ENCODE measurements at regions not wholly inside any gene's neighbourhood (a gene's known extent, or its start where the extent isn't known, plus 50 kb on each side); places are given as distances from the start of the nearest gene placed in this dataset.
A peak's percentile ranks its signal among the peaks of the same experiment; 100 is the strongest.

GRCh38 chr13:97573011-97573410 is 139.0 kb downstream of the RAP2A start:
- H3K9me3 ChIP-seq (ENCODE audit: control extremely low read depth in 1 of 3, control insufficient read depth in 2 of 3, insufficient read depth in 1 of 3, low read length in 2 of 3): no peaks in the 10 kb centered on the region
- H3K4me3 Mint-ChIP-seq: no peak overlapping the region
- no peaks in the 10 kb centered on the region for H3K4me1 Mint-ChIP-seq
- H3K79me2 ChIP-seq (ENCODE audit: control insufficient read depth, insufficient read depth, low read length): no peaks in the 10 kb centered on the region
- no peak overlapping the region for H2AFZ ChIP-seq (ENCODE audit: insufficient read depth, low read depth, low read length, poor library complexity, severe bottlenecking)
- H3K27ac ChIP-seq (ENCODE audit: low read length in 2 of 2): no peak overlapping the region
- TF ChIP-seq EZH2 (IDR thresholded peaks at IDR 0.05; ENCODE audit: borderline replicate concordance, insufficient read depth, low read depth, low read length, poor library complexity, severe bottlenecking) (no peak), CTCF (IDR thresholded peaks at IDR 0.05) (no peak)
- DNase-seq: no peak
- no peak overlapping the region for H3K4me2 ChIP-seq (replicated peaks; ENCODE audit: low read depth, low read length, poor library complexity, severe bottlenecking)
- ATAC-seq (ENCODE audit: low read depth): no peak
- no CpG with 5 or more reads among the region's 1 CpG for WGBS (ENCODE audit: insufficient coverage)
- no peak overlapping the region for H3K27ac Mint-ChIP-seq
- H4K20me1 ChIP-seq (ENCODE audit: control insufficient read depth, insufficient read depth, low read length, poor library complexity, severe bottlenecking): no peaks in the 10 kb centered on the region
- CTCF ChIA-PET: interaction anchor here (1.5 kb wide), 1 partner anchor 463 kb away, joined by 3 read pairs; no protein-coding TSS in a partner anchor
- no peak overlapping the region for H3K4me3 ChIP-seq (ENCODE audit: control extremely low read depth in 1 of 5, extremely low read depth in 1 of 5, insufficient read depth in 1 of 5, low read depth in 2 of 5, low read length in 4 of 5)
- intact Hi-C loops (cut with micrococcal nuclease): no loop called here
- H3K9ac ChIP-seq (ENCODE audit: low read length): no peak overlapping the region
- H3K36me3 ChIP-seq (replicated peaks in 1 of 2; ENCODE audit: control extremely low read depth in 1 of 2, control insufficient read depth in 1 of 2, extremely low read depth in 1 of 2, insufficient read depth in 2 of 2, low read length in 1 of 2): no peaks in the 10 kb centered on the region
- no peaks in the 10 kb centered on the region for H3K9me3 Mint-ChIP-seq (ENCODE audit: insufficient read depth)
- H3K27me3 ChIP-seq (replicated peaks in 1 of 4; ENCODE audit: control extremely low read depth in 1 of 4, control insufficient read depth in 3 of 4, insufficient read depth in 4 of 4, low read length in 3 of 4): no peaks in the 10 kb centered on the region
- H3K4me1 ChIP-seq (ENCODE audit: control insufficient read depth in 2 of 2, insufficient read depth in 2 of 2, low read length in 2 of 2): no peaks in the 10 kb centered on the region
- peaks cover 8% of the 10 kb centered on the region for H3K27me3 Mint-ChIP-seq
- POLR2A ChIA-PET: no interaction called here

DNA sequence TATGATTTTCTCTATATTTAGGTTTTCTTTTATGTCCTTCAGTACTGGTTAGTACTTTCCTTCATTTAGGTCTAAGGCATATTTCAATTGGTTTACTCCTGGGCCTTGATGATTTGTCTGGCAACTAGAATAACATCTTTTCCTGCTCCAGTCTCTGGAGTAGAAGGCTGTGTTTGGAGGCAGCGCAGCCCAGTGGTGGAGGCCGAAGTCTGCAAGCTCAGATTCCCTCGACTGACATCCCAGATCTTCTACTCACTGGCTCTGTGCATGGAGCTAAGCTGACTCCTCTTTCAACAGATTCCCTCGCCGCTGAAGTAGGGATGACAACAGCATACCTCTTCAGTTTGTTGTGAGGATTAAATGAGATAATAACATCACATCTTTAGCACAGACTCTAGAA is 141.0 kb downstream of the RAP2A start:
- H3K9ac ChIP-seq (ENCODE audit: low read length): no peak overlapping the region
- intact Hi-C loops (cut with micrococcal nuclease): no loop called here
- no peaks in the 10 kb centered on the region for H3K36me3 ChIP-seq (replicated peaks in 1 of 2; ENCODE audit: control extremely low read depth in 1 of 2, control insufficient read depth in 1 of 2, extremely low read depth in 1 of 2, insufficient read depth in 2 of 2, low read length in 1 of 2)
- Mint-ChIP-seq H3K4me3 (no peak overlapping the region), H3K27ac (no peak overlapping the region), H3K27me3 (peaks cover 3% of the 10 kb centered on the region), H3K9me3 (ENCODE audit: insufficient read depth) (no peaks in the 10 kb centered on the region), H3K4me1 (no peaks in the 10 kb centered on the region)
- H3K79me2 ChIP-seq (ENCODE audit: control insufficient read depth, insufficient read depth, low read length): no peaks in the 10 kb centered on the region
- ATAC-seq (ENCODE audit: low read depth) (no peak), DNase-seq (no peak)
- no peak for TF ChIP-seq EZH2 (IDR thresholded peaks at IDR 0.05; ENCODE audit: borderline replicate concordance, insufficient read depth, low read depth, low read length, poor library complexity, severe bottlenecking)
- TF ChIP-seq CTCF (IDR thresholded peaks at IDR 0.05): peak; percentile 12
- no peaks in the 10 kb centered on the region for H3K9me3 ChIP-seq (ENCODE audit: control extremely low read depth in 1 of 3, control insufficient read depth in 2 of 3, insufficient read depth in 1 of 3, low read length in 2 of 3)
- H3K4me3 ChIP-seq (ENCODE audit: control extremely low read depth in 1 of 5, extremely low read depth in 1 of 5, insufficient read depth in 1 of 5, low read depth in 2 of 5, low read length in 4 of 5): no peak overlapping the region
- ChIA-PET POLR2A (interaction anchor here (0.7 kb wide), 1 partner anchor 185 kb away, joined by 6 read pairs; no protein-coding TSS in a partner anchor), CTCF (no interaction called here)
- no peak overlapping the region for H3K4me2 ChIP-seq (replicated peaks; ENCODE audit: low read depth, low read length, poor library complexity, severe bottlenecking)
- WGBS (ENCODE audit: insufficient coverage): no CpG with 5 or more reads among the region's 5 CpGs
- H3K27ac ChIP-seq (ENCODE audit: low read length in 2 of 2): no peak overlapping the region
- no peaks in the 10 kb centered on the region for H3K4me1 ChIP-seq (ENCODE audit: control insufficient read depth in 2 of 2, insufficient read depth in 2 of 2, low read length in 2 of 2)
- no peaks in the 10 kb centered on the region for H3K27me3 ChIP-seq (replicated peaks in 1 of 4; ENCODE audit: control extremely low read depth in 1 of 4, control insufficient read depth in 3 of 4, insufficient read depth in 4 of 4, low read length in 3 of 4)
- no peaks in the 10 kb centered on the region for H4K20me1 ChIP-seq (ENCODE audit: control insufficient read depth, insufficient read depth, low read length, poor library complexity, severe bottlenecking)
- H2AFZ ChIP-seq (ENCODE audit: insufficient read depth, low read depth, low read length, poor library complexity, severe bottlenecking): no peak overlapping the region

All from B cell (primary cell).